PC-9 (cell line): ENCODE measurements at regions not wholly inside any gene's neighbourhood (a gene's known extent, or its start where the extent isn't known, plus 50 kb on each side); places are given as distances from the start of the nearest gene placed in this dataset.
A peak's percentile ranks its signal among the peaks of the same experiment; 100 is the strongest.

Source experiments
- BruUV-seq: library from RNA; stranded (reverse); fragments of 400-500 nt; replicated peaks from 2 replicates; lab custom pipeline; 2021; lab: Mats Ljungman, UMichigan
- CTCF ChIA-PET: fragments of 300-600 bp; sonication (Branson Sonifier 250); formaldehyde crosslinking; loops from one replicate; lab custom pipeline; 2022; ENCODE audit warnings: antibody characterized with exemption; lab: Charles Lee
- POLR2A ChIA-PET: fragments of 300-600 bp; sonication (Branson Sonifier 250); formaldehyde crosslinking; loops from one replicate; lab custom pipeline; 2022; ENCODE audit warnings: antibody characterized with exemption; ENCODE audit not compliant: unreplicated experiment; lab: Charles Lee
- DNase-seq, 2 experiments: peaks; one replicate each; pipeline versions ENCODE4 v3.0.0 to v3.0.0-alpha.2; 2015 to 2022; ENCODE audit warnings: mixed read lengths in 1 of 2
- H2AFZ ChIP-seq: fragments of 200-600 bp; sonication (generic); 2 replicates; pipeline ENCODE4 v1.8.1; 2017; ENCODE audit warnings: antibody characterized with exemption
- H3F3A ChIP-seq: fragments of 200-600 bp; sonication (generic); 2 replicates; pipeline ENCODE4 v1.8.1; 2017; ENCODE audit warnings: antibody characterized with exemption, mild to moderate bottlenecking, low read depth; ENCODE audit not compliant: insufficient read depth
- H3K27ac ChIP-seq: fragments of 200-600 bp; sonication (generic); 2 replicates; pipeline ENCODE4 v1.6.1; 2016; ENCODE audit warnings: mixed run types
- H3K27me3 ChIP-seq: fragments of 200-600 bp; sonication (generic); 2 replicates; pipeline ENCODE4 v1.6.1; 2016; ENCODE audit warnings: low read depth, mixed run types; ENCODE audit not compliant: insufficient read depth
- H3K36me3 ChIP-seq: fragments of 200-600 bp; sonication (generic); 2 replicates; pipeline ENCODE4 v1.6.1; 2016; ENCODE audit warnings: low read depth, mixed run types
- H3K4me1 ChIP-seq: fragments of 200-600 bp; sonication (generic); replicated peaks from 2 replicates; pipeline ENCODE4 v1.6.1; 2016; ENCODE audit warnings: mixed run types; ENCODE audit not compliant: insufficient read depth
- H3K4me2 ChIP-seq: fragments of 200-600 bp; sonication (generic); 2 replicates; pipeline ENCODE4 v1.6.1; 2017; ENCODE audit warnings: mixed run types
- H3K4me3 ChIP-seq: fragments of 200-600 bp; sonication (generic); 2 replicates; pipeline ENCODE4 v1.6.1; 2016; ENCODE audit warnings: mixed run types
- H3K79me2 ChIP-seq: fragments of 200-600 bp; sonication (generic); 2 replicates; pipeline ENCODE4 v1.6.1; 2017; ENCODE audit warnings: low read depth, mixed run types
- H3K9me2 ChIP-seq: fragments of 200-600 bp; sonication (generic); 2 replicates; pipeline ENCODE4 v1.8.1; 2017; ENCODE audit warnings: mild to moderate bottlenecking; ENCODE audit not compliant: insufficient read depth
- H3K9me3 ChIP-seq: fragments of 200-600 bp; sonication (generic); 2 replicates; pipeline ENCODE4 v1.8.1; 2016; ENCODE audit warnings: low read depth; ENCODE audit not compliant: insufficient read depth
- H4K20me1 ChIP-seq: fragments of 200-600 bp; sonication (generic); 2 replicates; pipeline ENCODE4 v1.8.1; 2017; ENCODE audit not compliant: insufficient read depth
- EZH2 ChIP-seq: fragments of 200-600 bp; sonication (generic); IDR thresholded peaks from 2 replicates; pipeline ENCODE4 v1.8.0; 2017; ENCODE audit warnings: antibody characterized with exemption, low read depth
- intact Hi-C: fragments of 100-400 bp; cut with micrococcal nuclease; formaldehyde crosslinking; loops from one replicate; pipeline ENCODE4 v1.10.0; 2022; ENCODE audit not compliant: unreplicated experiment
- TF ChIP-seq, protein P1 (sequence below): fragments of 200-600 bp; sonication (generic); conservative IDR thresholded peaks from 2 replicates; pipeline ENCODE4 v1.6.1; 2017; ENCODE audit warnings: mixed run types, antibody characterized with exemption, mild to moderate bottlenecking, moderate library complexity

DNA sequence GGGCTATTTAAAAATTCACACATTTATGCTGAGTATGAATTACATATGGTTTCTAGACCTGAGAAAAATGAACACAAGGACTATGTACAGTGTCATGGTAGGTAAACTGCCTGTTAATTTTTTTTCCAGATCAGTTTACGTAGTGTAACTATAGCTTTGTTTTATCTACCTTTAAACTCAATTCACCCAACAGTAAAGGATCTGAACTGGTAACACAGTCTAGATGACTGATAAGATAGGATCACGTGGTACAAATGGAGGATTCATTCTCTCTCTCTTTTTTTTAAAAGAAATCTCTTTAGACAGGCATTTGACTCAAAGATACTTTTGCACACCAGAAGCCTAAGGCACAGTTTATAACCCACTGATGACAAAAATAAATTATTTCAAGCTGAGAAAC lies 130.8 kb upstream of the ATP2B1 start:
- no peaks in the 10 kb centered on the region for H3K4me1 ChIP-seq
- no peak overlapping the region for H3K27ac ChIP-seq
- no peaks in the 10 kb centered on the region for H3F3A ChIP-seq
- no peak overlapping the region for H3K4me2 ChIP-seq
- H3K36me3 ChIP-seq = no peaks in the 10 kb centered on the region
- BruUV-seq = no TSS peak
- H3K4me3 ChIP-seq = no peak overlapping the region
- no peak for TF ChIP-seq EZH2
- TF ChIP-seq, protein P1, sequence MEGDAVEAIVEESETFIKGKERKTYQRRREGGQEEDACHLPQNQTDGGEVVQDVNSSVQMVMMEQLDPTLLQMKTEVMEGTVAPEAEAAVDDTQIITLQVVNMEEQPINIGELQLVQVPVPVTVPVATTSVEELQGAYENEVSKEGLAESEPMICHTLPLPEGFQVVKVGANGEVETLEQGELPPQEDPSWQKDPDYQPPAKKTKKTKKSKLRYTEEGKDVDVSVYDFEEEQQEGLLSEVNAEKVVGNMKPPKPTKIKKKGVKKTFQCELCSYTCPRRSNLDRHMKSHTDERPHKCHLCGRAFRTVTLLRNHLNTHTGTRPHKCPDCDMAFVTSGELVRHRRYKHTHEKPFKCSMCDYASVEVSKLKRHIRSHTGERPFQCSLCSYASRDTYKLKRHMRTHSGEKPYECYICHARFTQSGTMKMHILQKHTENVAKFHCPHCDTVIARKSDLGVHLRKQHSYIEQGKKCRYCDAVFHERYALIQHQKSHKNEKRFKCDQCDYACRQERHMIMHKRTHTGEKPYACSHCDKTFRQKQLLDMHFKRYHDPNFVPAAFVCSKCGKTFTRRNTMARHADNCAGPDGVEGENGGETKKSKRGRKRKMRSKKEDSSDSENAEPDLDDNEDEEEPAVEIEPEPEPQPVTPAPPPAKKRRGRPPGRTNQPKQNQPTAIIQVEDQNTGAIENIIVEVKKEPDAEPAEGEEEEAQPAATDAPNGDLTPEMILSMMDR = no peak
- no peaks in the 10 kb centered on the region for H4K20me1 ChIP-seq
- ChIA-PET POLR2A (interaction anchor here (0.6 kb wide), 1 partner anchor 106 kb away, joined by 4 read pairs; no protein-coding TSS in a partner anchor), CTCF (interaction anchor here (0.6 kb wide), 1 partner anchor 265 kb away, joined by 6 read pairs; no protein-coding TSS in a partner anchor)
- no peaks in the 10 kb centered on the region for H3K79me2 ChIP-seq
- H3K9me2 ChIP-seq = no peaks in the 10 kb centered on the region; the same call in 1 of the 2 replicates
- intact Hi-C loops = no loop called here
- no peak overlapping the region for H2AFZ ChIP-seq
- no peak for DNase-seq
- H3K27me3 ChIP-seq = no peaks in the 10 kb centered on the region
- no peaks in the 10 kb centered on the region for H3K9me3 ChIP-seq

DNA sequence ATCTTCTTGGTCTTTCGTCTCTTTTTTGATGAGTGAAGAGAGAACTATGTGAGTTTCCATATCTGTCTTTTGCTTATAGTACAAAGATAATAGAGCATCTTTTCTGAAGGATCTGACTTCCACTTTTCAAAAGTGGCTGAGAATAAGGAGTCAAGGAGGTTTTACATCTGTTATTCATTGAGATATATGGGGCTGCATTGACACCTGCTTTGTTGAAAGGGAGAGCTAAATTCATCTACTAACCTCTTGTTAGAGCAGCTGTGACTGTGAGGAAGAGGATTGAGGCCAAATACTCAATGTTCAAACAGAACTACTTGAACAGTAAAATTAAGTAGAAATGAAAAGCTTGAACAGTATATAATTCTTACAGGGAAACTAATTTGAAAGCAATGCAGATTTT lies 130.2 kb upstream of the ATP2B1 start:
- Histone ChIP-seq H3F3A (no peaks in the 10 kb centered on the region), H3K4me3 (no peak overlapping the region), H2AFZ (0 out of 2 replicates have a peak overlapping the region, but pooled peaks have one; percentile 13), H3K9me3 (no peaks in the 10 kb centered on the region), H3K27me3 (no peaks in the 10 kb centered on the region), H3K27ac (no peak overlapping the region), H3K36me3 (no peaks in the 10 kb centered on the region), H3K4me2 (no peak overlapping the region), H3K9me2 (no peaks in the 10 kb centered on the region; the same call in 1 of the 2 replicates), H3K79me2 (no peaks in the 10 kb centered on the region), H3K4me1 (no peaks in the 10 kb centered on the region), H4K20me1 (no peaks in the 10 kb centered on the region)
- intact Hi-C loops = no loop called here
- TF ChIP-seq, protein P1 = no peak
- TF ChIP-seq EZH2 = no peak
- CTCF ChIA-PET = interaction anchor here (0.6 kb wide), 2 partner anchors 67 to 265 kb away, joined by 5 to 6 read pairs; no protein-coding TSS in a partner anchor
- BruUV-seq = no TSS peak
- DNase-seq = no peak
- POLR2A ChIA-PET = interaction anchor here (0.6 kb wide), 1 partner anchor 105 kb away, joined by 4 read pairs; no protein-coding TSS in a partner anchor

DNA sequence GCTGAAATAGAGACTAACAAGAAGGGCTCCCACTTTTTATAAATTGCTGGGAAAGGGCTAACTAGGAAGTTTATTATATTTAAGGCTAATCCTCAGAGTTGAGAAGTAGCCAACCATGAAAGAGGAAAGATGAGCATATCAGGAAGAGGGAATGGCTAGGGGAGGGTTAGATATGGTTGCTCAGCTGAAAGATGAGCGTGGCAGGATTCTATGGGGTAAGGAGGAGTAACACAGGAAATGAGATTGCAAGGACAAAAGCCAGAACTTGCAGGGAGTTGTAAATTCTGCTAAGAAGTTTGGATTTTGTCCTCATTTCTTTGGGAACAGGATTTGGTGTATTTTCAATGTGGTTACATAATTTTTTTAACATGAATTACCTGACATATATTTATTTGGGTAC lies 127.4 kb upstream of the ATP2B1 start:
- POLR2A ChIA-PET = no interaction called here

More for the DNA sequence above, 127.4 kb upstream of the ATP2B1 start:
- TF ChIP-seq EZH2 = no peak
- TF ChIP-seq, protein P1 = no peak
- BruUV-seq = no TSS peak
- H3K27me3 ChIP-seq = no peaks in the 10 kb centered on the region
- H3K27ac ChIP-seq = no peak overlapping the region
- H3K9me2 ChIP-seq = no peaks in the 10 kb centered on the region; the same call in 1 of the 2 replicates
- DNase-seq = no peak
- H3K9me3 ChIP-seq = no peaks in the 10 kb centered on the region; the same call in 1 of the 2 replicates
- CTCF ChIA-PET = no interaction called here
- no peaks in the 10 kb centered on the region for H3K79me2 ChIP-seq
- no peak overlapping the region for H3K4me2 ChIP-seq
- H2AFZ ChIP-seq = no peak overlapping the region
- no peaks in the 10 kb centered on the region for H3F3A ChIP-seq
- intact Hi-C loops = no loop called here
- no peak overlapping the region for H3K4me3 ChIP-seq
- H3K36me3 ChIP-seq = no peaks in the 10 kb centered on the region
- H3K4me1 ChIP-seq = no peaks in the 10 kb centered on the region
- H4K20me1 ChIP-seq = no peaks in the 10 kb centered on the region
